MCF 10A (cell line): ENCODE measurements at regions not wholly inside any gene's neighbourhood (a gene's known extent, or its start where the extent isn't known, plus 50 kb on each side); places are given as distances from the start of the nearest gene placed in this dataset.

Experiments
- BruUV-seq: library from RNA; stranded (reverse); fragments of 400-500 nt; replicated peaks from 2 replicates; lab custom pipeline; 2021; lab: Mats Ljungman, UMichigan
- CTCF ChIA-PET: fragments of 300-600 bp; sonication (Branson Sonifier 250); formaldehyde crosslinking; extraction: SDS; loops from one replicate; lab custom pipeline; 2021; ENCODE audit warnings: antibody characterized with exemption, inconsistent platforms; lab: Yijun Ruan, JAX
- POLR2A ChIA-PET: fragments of 300-600, 350-650 bp; sonication (Branson Sonifier 250); formaldehyde crosslinking; extraction: SDS; loops from one replicate; lab custom pipeline; 2020; ENCODE audit warnings: antibody characterized with exemption, inconsistent platforms; lab: Yijun Ruan, JAX
- DNase-seq: peaks from one replicate; pipeline ENCODE4 v3.0.0-alpha.2; 2018; ENCODE audit not compliant: unreplicated experiment
- H3K27ac Mint-ChIP-seq: one replicate; pipeline ENCODE4 v1.8.0; 2022; ENCODE audit warnings: mild to moderate bottlenecking, low read depth, mixed read lengths; ENCODE audit not compliant: unreplicated experiment
- H3K27me3 Mint-ChIP-seq: one replicate; pipeline ENCODE4 v1.8.0; 2022; ENCODE audit warnings: mixed read lengths; ENCODE audit not compliant: insufficient read depth, unreplicated experiment
- H3K36me3 Mint-ChIP-seq: one replicate; pipeline ENCODE4 v1.8.0; 2022; ENCODE audit warnings: mild to moderate bottlenecking, moderate library complexity, mixed read lengths; ENCODE audit not compliant: insufficient read depth, unreplicated experiment
- H3K4me1 Mint-ChIP-seq: one replicate; pipeline ENCODE4 v1.8.0; 2022; ENCODE audit warnings: mixed read lengths; ENCODE audit not compliant: insufficient read depth, unreplicated experiment
- H3K4me3 Mint-ChIP-seq: one replicate; pipeline ENCODE4 v1.8.0; 2022; ENCODE audit warnings: mild to moderate bottlenecking, moderate library complexity, mixed read lengths; ENCODE audit not compliant: unreplicated experiment
- H3K9me3 Mint-ChIP-seq: one replicate; pipeline ENCODE4 v1.8.0; 2022; ENCODE audit warnings: mixed read lengths; ENCODE audit not compliant: unreplicated experiment
- CTCF ChIP-seq: fragments of 200-600 bp; IDR thresholded peaks from one replicate; pipeline ENCODE4 v1.8.0; 2022; ENCODE audit warnings: antibody characterized with exemption, mild to moderate bottlenecking; ENCODE audit not compliant: unreplicated experiment
- intact Hi-C: fragments of 100-400 bp; cut with micrococcal nuclease; formaldehyde crosslinking; loops from 2 replicates; pipeline ENCODE4 v1.14.1; 2022

GRCh38 chr6:167768471-167769215 is 58.1 kb upstream of the AFDN start:
- peaks cover 78% of the 10 kb centered on the region for H3K27me3 Mint-ChIP-seq
- BruUV-seq, result no TSS peak

GRCh38 chr6:167769408-167770190 is 57.1 kb upstream of the AFDN start:
- no peak for TF ChIP-seq CTCF
- Mint-ChIP-seq H3K27me3 (peaks cover 78% of the 10 kb centered on the region), H3K27ac (no peak overlapping the region), H3K9me3 (no peaks in the 10 kb centered on the region), H3K4me3 (no peak overlapping the region), H3K36me3 (no peaks in the 10 kb centered on the region), H3K4me1 (peaks cover 4% of the 10 kb centered on the region)
- intact Hi-C loops, result no loop called here
- CTCF ChIA-PET, result no interaction called here
- POLR2A ChIA-PET, result no interaction called here
- BruUV-seq, result no TSS peak
- DNase-seq, result no peak

More at GRCh38 chr6:167768471-167769215, 58.1 kb upstream of the AFDN start:
- DNase-seq, result no peak
- ChIA-PET POLR2A (no interaction called here), CTCF (interaction anchor here (0.5 kb wide), 1 partner anchor 481 kb away, joined by 3 read pairs; no protein-coding TSS in a partner anchor)
- Mint-ChIP-seq H3K9me3 (no peaks in the 10 kb centered on the region), H3K27ac (no peak overlapping the region), H3K36me3 (no peaks in the 10 kb centered on the region), H3K4me3 (no peak overlapping the region), H3K4me1 (peaks cover 4% of the 10 kb centered on the region)
- no peak for TF ChIP-seq CTCF
- intact Hi-C loops, result no loop called here

GRCh38 chr6:167770291-167770955 is 56.3 kb upstream of the AFDN start:
- no peak for TF ChIP-seq CTCF
- Mint-ChIP-seq H3K4me1 (peaks cover 4% of the 10 kb centered on the region), H3K27me3 (peaks cover 85% of the 10 kb centered on the region), H3K36me3 (no peaks in the 10 kb centered on the region), H3K4me3 (no peak overlapping the region), H3K9me3 (no peaks in the 10 kb centered on the region), H3K27ac (no peak overlapping the region)
- no TSS peak for BruUV-seq
- intact Hi-C loops, result no loop called here
- POLR2A ChIA-PET, result interaction anchor here (1.2 kb wide), 1 partner anchor 20 kb away, joined by 3 read pairs; no protein-coding TSS in a partner anchor
- DNase-seq, result no peak
- CTCF ChIA-PET, result no interaction called here

GRCh38 chr6:167774881-167775280 is 51.8 kb upstream of the AFDN start:
- no peak overlapping the region for H3K27ac Mint-ChIP-seq
- H3K27me3 Mint-ChIP-seq, result peaks cover 69% of the 10 kb centered on the region
- intact Hi-C loops, result no loop called here
- CTCF ChIA-PET, result no interaction called here
- H3K36me3 Mint-ChIP-seq, result no peaks in the 10 kb centered on the region
- H3K4me1 Mint-ChIP-seq, result peaks cover 4% of the 10 kb centered on the region
- POLR2A ChIA-PET, result no interaction called here
- H3K9me3 Mint-ChIP-seq, result no peaks in the 10 kb centered on the region
- no peak for TF ChIP-seq CTCF
- DNase-seq, result no peak
- no TSS peak for BruUV-seq
- no peak overlapping the region for H3K4me3 Mint-ChIP-seq
